GM12878 (cell line): ENCODE measurements at regions not wholly inside any gene's neighbourhood (a gene's known extent, or its start where the extent isn't known, plus 50 kb on each side); places are given as distances from the start of the nearest gene placed in this dataset.

Experiments used
- BRCA1 ChIP-seq: IDR thresholded peaks from 2 replicates; pipeline ENCODE4 v1.6.1; 2011; ENCODE audit warnings: low read depth, low read length, improper control_type of control experiment
- CTCF ChIP-seq, 3 experiments: IDR thresholded peaks in 2 of 3; conservative IDR thresholded peaks in 1 of 3; 2 replicates each; pipeline ENCODE4 v1.5.1; 2011; ENCODE audit warnings: low read depth in 3 of 3, low read length in 3 of 3, mild to moderate bottlenecking in 3 of 3, control low read depth in 2 of 3, moderate library complexity in 2 of 3, inconsistent platforms in 1 of 3, mixed read lengths in 1 of 3; ENCODE audit not compliant: control insufficient read depth in 2 of 3, insufficient read depth in 1 of 3; ENCODE audit errors: extremely low read depth in 1 of 3
- GABPA ChIP-seq: IDR thresholded peaks from 2 replicates; pipeline ENCODE4 v1.6.1; 2014; ENCODE audit warnings: antibody characterized with exemption, low read depth, mild to moderate bottlenecking, inconsistent platforms
- NFIC ChIP-seq: IDR thresholded peaks from 2 replicates; pipeline ENCODE4 v1.6.1; 2012; ENCODE audit warnings: low read depth, mild to moderate bottlenecking, inconsistent platforms, low read length, moderate library complexity
- NR2C2 ChIP-seq: IDR thresholded peaks from 2 replicates; pipeline ENCODE4 v1.6.1; 2011; ENCODE audit warnings: borderline replicate concordance, low read depth; ENCODE audit not compliant: control insufficient read depth, insufficient read length
- POLR2A ChIP-seq: IDR thresholded peaks from 2 replicates; pipeline ENCODE4 v1.6.1; 2011; ENCODE audit warnings: low read depth, mild to moderate bottlenecking, low read length
- REST ChIP-seq: IDR thresholded peaks from 2 replicates; pipeline ENCODE4 v1.6.1; 2012; ENCODE audit warnings: mild to moderate bottlenecking, low read depth, low read length
- TARDBP ChIP-seq: IDR thresholded peaks from 2 replicates; pipeline ENCODE4 v1.6.1; 2016; ENCODE audit warnings: borderline replicate concordance
- ZZZ3 ChIP-seq: IDR thresholded peaks from 2 replicates; pipeline ENCODE4 v1.6.1; 2011; ENCODE audit warnings: low read depth; ENCODE audit not compliant: control insufficient read depth, insufficient read length

GRCh38 chr14:28879573-28879996 is 113.0 kb downstream of the FOXG1 start:
- TF ChIP-seq POLR2A (no peak), CTCF (IDR thresholded peaks at IDR 0.05 in 2 of 3, conservative IDR thresholded peaks at IDR 0.05 in 1 of 3; ENCODE audit: control insufficient read depth in 2 of 3, extremely low read depth in 1 of 3, insufficient read depth in 1 of 3, low read depth in 3 of 3, low read length in 3 of 3) (no peak), NFIC (no peak), REST (no peak), ZZZ3 (no peak), NR2C2 (no peak), TARDBP (no peak), BRCA1 (no peak), GABPA (no peak)
